Fibroblast of skin of abdomen (primary cell): ENCODE measurements at regions not wholly inside any gene's neighbourhood (a gene's known extent, or its start where the extent isn't known, plus 50 kb on each side); places are given as distances from the start of the nearest gene placed in this dataset.

Experiments
- DNase-seq: peaks from one replicate; pipeline ENCODE4 v3.0.0-alpha.2; 2013

DNA sequence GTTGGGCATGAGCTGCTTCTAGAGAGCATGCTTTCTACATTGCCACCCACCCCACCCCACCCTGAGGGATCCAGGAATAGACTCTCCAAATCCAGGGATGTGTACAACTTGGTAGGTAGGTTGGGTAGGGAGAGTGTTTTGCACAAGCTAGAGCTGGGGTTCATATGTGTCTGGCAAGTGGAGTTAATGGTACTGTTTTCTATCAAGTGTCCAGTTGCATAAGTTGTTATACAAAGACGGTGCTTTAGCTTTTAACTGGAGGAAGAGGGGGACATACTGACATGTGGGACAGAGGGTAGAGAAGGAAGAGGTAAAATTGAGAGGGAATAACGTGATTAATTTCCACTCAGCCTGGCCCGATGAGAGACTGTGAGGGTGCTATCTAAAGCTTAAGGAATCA, 51.0 kb upstream of the TNC start:
- DNase-seq = no peak

DNA sequence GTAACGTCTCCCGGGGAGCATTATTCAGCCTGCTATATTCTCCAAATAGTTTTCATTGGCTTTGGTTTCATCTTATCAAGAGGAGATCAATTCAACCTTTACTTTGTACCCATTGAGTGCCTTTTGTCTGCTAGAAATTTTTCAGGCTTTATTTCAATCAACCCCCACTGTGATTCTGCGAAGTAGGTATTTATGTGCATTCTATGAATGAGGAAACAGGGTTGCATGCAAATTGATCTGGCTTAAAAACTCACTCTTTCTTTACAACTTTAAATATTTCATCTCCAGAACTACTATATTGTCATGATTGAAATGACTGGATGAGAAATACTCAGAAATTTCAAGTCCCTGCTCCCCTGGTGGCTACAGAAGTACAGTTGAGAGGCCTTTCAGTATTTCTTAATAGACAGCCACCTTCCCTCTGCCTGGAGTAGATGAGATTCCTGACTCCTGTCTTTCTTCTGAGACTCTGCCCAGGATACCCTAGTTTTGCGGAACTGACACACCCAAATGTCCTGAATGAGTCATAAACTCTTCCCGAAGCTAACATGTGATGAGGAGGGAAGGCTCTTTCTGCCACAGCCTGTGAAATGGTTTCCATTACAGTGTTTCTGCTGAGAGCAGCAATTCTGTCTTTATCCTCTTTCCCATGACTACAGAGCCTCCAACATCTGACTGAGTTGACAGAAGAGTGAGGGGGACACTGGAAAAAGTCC, 52.6 kb upstream of the TNC start:
- peak; percentile 70 for DNase-seq

DNA sequence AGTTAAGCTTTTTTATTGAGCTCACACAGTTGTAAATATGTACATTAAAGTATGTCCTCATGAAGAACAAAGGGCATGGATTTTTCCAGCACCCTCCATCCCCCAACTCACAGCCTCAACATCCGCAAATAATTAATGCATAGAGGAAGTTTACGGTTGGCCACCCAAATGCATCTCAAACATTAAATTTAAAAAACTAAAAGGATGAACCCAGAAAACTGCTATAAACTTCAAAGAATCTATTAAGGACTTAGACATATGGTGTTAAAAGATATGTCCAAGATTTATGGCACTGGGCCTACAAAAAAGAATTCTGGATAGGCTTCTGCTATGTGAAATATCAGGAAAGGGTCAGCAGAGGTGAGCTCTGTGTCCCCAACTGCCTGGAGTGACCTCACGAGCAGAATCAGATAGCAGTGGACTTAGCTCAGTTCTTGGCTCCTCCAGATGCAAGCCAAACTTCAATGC, 54.0 kb upstream of the TNC start:
- no peak for DNase-seq

DNA sequence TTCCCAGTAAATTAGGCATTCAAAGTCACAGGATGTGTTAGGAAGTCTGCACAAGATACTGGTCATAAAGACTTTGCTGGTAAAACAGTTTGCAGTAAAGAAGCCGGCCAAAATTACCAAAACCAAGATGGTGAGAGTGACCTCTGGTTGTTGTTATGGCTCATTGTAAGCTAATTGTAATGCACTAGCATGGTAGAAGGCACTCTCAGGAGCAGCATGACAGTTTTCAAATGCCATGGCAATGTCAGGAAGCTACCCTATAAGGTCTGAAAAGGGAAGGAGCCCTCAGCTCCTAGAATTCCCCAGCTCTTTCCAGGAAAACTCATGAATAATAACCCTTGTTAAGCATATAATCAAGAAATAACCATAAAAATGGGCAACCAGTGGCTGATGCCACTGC, 64.3 kb upstream of the TNC start:
- no peak for DNase-seq

DNA sequence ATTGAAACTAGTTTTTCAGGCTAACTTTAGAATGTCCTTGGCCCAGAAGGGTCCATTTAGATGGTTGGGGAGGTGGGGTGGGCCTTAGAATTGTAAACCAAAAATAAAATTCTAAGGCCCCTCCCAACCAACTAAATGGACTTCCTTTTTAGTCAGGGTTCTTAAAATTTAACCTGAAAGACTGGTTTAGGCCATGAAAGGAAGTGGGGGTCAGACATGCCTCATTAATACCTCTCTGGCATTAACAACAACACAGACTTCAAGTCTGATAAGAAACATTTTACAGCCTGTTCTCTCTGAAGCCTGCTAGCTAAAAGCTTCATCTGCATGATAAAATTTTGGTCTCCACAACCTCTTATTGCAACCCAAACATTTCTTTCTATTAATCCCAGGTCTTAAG, 65.5 kb upstream of the TNC start:
- DNase-seq = no peak

DNA sequence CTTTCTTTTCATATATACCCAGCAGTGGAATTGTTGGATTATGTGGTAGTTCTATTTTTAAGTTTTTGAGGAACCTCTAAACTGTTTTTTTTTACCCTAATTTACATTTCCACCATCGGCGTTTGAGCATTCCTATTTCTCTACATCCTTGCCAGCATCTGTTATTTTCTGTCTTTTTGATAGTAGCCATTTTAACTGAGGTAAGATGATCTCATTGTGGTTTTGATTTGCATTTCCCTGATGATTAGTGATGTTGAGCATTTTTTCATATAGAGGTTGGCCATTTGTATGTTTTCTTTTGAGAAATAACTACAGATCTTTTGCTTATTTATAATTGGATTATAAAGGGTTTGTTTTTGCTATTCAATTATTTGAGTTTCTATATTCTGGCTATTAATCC, 71.7 kb upstream of the TNC start:
- DNase-seq = no peak

DNA sequence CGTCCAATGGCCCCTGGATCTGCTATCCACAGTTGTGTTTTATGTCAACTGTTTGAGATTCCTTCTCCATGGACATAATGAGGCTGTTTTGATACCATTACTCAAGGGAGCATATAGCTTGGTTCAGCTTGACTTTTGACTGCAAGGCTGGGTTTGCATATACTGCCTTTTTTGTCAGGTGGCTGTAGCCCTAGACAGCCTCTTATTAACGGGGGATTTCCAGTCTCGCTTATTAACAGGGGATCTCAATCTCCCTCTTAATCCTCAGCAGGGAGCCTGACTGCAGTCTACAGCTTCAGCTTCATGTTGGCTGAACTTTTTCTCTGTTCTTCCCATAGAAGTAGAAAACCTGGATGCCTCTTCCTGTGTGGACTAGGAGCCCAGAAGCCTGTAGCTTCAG, 73.7 kb upstream of the TNC start:
- no peak for DNase-seq

DNA sequence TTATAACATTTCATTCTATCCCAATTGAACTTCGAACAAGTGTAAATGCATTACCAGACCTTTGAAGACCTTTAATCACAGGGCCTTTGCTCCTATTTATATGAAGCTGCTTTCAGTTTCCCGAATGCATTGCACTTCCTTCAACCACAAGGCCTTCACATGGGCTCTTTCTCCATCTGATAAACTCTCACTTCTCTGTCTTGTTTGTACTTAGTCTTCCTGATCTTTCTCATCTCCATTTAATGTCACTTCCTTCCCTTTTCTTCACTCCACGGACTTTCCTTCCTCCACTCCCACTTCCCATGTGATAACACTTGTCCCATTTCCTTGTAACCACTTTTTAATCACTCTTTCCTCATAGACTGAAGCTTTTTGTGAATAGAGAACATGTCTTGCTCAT, 74.3 kb upstream of the TNC start:
- DNase-seq = no peak

DNA sequence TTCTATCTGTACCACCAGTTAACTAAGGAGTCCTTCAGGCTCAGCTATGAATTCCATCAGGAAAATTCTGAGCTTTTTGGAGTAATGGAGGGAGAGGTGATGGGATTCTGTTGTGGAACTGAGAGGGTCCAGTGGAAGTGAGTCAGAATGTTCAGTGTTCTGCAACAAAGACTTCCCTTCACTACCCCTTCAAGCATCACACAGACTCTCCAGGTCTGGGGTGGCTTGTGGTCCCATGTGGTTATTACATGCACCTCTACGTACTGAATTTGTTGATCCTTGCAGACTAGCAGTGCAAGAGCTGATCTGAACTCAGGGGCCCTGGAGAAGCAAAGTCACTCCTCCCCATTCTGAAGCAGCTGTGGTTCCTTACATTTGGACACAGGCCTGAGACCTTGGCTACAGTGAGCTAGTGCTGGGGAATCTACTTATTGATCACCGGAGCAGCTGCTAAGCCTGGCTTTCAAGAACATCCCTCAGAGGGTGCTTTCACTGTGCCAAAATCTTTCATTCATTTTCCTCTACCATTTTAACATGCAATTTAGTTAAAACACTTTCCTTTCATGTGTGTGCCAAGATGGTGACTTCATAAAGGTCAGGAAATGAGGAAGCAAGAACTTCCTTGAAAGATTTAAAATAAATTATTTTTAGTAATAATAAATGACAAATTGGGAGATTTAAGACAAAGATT, 75.0 kb upstream of the TNC start:
- no peak for DNase-seq

DNA sequence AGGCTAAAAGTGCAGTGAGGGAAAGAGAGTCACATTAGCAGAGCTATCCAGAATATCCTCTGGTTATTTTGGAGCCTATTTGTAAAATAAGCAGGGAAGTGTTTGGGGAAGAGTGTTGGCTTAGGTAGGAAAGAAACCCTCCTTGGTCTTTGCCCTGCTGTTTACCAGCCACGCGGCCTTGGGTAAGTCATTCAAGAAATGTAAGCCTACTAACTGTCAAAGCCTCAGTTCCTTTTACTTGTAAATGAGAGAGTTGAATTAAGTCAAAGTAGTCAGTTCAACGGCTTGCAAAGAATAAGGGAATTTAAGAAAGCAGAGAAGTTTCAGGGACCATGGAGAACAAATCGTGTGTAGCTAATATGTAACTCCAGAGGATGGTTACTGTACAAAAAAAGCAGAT, 75.8 kb upstream of the TNC start:
- no peak for DNase-seq

DNA sequence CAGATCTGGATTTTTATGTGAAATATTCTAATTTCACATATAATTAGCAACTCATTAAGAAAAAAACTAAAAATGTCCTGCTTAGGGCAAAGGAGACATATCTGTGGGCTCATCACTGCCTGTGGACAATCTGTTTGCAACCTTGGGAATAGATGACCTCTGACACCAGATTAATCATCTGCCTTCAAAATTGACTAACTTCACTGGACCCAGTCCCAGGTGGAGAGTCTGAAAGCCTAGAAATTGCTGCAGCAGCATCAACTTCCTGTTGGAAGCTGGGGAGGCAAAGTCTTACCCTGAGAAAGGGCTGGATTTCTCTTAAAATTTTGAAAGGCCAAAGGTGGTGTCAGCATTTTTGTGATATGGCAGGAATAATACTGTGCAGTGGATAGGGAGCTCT, 76.3 kb upstream of the TNC start:
- no peak for DNase-seq

DNA sequence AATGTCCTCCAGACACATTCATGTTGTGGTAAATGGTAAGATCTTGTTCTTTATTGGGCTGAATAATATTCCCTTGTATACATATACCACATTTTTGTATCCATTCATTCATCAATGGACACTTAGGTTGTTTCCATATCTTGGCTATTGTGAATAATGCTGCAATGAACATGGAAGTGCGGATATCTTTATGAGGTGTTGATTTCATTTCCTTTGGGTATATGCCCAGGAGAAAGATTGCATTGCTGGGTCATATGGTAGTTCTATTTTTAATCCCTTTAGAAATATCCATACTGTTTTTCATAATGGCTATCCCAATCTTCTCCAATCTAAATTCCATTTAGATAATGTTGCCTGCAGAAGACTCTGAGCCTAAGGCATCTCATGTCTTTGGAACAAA, 78.0 kb upstream of the TNC start:
- no peak for DNase-seq

DNA sequence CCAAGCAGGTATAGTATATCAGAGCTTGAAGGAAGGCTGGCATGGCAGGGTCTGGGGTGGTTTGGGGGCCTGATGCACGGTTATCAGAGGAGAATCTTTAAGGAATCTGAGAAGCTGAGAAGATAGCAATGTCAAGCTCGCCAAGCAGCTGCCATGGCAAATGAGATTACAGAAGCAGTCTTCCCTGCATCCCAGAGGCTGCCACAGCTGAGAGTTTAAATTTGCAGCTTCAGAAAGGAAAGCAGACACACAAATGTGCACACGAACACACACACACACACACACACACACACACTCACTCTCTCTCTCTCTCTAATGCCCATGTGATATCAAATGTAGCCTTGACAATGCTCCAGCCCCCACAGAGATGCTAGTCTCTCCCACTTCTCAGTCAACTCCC, 79.0 kb upstream of the TNC start:
- DNase-seq = no peak

DNA sequence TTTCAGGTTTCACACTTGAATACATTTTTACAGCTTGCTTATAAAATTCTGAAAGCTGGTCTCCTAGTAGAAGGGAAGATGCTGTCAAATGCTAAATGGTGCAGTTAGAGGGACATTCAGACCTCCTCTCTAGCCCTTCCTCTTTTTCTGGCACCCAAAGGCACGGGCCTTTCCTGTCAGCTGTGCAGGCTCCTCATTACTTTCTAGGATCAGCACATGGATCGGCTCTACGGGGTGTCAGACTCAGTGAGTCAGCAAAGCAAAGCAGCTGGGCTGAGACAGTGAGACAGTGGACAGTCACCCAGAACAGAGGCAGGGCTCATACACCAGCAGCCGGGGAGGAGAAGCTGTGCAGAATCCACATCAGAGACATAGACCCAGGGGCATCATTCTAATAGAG, 80.0 kb upstream of the TNC start:
- peak; percentile 75 for DNase-seq

DNA sequence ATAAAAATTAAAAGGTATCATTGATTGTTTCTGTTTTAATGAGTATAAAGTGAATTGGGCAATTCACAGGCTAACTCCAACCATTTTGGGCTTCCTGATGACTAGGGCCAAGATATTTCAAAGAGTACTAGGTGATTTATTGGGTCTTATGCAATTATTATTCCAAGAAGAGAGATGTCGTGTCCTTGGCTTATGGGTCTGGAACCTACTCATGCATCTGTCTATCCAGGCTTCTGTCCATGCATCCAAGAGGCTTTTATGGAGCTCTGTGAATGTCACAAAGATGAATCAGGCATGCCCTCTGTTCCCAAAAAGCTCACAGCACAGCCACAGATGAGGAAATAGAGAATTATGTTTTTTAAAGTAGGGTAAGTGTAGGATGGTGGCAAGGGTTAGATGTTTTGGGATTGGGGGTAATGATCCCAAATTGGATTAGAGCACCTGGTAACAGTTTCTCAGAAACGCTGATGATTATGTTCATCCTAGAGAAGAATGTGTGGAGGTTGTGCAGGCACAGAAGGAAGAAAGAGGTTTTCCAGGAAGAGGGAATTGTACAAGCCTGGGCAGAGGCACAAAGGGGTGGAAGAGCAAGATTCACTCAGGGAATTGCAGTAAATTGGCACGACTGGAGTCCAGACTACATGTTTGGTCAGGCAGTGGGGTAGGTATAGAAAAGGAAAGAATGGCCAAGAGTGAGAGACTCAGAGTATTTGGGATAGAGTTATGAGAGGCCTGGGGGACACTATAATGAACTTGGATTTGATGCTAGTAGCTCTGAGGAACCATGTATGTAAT, 83.0 kb upstream of the TNC start:
- DNase-seq = peak; percentile 89

DNA sequence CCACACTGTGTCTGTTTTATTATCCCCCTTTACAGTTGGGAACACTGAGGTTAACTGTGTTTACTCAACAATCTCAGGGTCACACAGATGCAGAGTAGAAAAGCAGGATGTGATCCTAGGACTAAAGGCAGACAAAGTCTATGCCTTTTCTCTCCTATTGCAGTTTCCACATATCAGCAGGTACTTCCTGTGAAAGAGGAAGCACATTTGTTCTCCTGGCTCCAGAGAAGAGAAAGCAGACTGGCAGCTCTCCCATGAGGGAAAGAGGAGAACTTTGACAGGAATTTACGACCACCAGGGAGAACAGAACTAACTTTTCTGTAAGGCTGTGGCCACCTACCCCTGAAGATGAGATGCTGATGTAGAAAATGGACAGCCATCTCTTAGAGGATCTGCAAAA, 84.2 kb upstream of the TNC start:
- no peak for DNase-seq

DNA sequence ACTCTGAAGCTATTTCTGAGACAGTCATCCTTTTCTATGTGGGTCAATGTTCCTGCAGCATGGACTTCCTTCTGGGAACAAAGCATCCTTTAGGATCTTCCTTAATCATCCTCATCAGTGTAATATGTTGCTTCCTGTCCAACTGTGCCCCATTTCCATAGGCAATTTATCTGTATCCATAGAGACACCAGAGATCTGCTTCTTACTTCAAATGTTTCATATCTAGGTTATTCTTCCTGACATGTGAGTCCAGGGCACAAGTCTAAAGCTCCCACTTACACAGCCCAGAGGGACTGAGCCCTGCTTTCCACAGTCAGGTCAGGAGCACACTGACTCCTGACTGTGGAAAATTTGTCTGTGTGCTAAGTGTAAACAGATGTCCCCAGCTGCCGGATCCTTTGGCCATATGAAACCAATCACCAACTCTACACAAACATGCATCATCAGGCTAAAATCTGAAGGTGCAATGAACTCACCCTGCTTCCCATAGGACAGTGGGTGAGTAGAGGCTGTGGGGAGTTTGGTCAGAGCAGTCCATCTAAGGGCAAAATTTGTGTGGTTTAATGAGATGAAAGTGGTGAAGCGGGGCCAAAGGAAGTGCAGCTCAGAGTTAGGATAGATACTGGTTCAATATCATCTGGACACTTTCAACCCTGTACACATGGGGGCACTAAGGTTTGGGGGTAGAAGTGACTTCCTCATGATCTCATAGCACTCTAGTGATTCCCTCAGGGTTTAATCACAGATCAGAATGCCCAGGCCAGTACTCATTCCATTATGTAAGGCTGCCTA, 85.2 kb upstream of the TNC start:
- peak; percentile 99 for DNase-seq

DNA sequence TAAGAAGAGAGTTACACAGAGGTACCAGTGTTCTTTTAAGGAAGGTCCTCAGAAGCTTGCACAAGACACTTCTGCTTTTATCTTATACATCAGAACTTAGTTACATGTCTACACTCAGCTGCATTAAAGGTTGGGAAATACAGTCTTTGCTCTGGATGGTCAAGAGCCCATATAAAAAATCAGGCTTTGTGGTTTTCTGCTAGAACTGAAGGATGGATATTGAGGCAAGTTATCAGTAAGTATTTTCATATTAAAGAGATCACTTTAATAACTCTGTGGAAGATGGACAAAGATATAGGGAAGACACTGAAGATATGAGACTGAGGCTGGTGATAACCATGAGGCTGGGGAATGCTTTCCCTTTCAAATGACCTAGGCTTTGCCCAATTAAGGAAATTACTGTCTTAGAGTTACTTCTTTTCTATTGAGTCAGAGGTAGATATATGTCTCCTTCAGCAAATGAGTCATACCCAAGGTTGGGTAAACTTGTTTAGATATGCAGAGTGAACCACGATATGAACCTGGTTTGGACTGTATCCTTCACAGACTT, 87.0 kb upstream of the TNC start:
- peak; percentile 97 for DNase-seq

DNA sequence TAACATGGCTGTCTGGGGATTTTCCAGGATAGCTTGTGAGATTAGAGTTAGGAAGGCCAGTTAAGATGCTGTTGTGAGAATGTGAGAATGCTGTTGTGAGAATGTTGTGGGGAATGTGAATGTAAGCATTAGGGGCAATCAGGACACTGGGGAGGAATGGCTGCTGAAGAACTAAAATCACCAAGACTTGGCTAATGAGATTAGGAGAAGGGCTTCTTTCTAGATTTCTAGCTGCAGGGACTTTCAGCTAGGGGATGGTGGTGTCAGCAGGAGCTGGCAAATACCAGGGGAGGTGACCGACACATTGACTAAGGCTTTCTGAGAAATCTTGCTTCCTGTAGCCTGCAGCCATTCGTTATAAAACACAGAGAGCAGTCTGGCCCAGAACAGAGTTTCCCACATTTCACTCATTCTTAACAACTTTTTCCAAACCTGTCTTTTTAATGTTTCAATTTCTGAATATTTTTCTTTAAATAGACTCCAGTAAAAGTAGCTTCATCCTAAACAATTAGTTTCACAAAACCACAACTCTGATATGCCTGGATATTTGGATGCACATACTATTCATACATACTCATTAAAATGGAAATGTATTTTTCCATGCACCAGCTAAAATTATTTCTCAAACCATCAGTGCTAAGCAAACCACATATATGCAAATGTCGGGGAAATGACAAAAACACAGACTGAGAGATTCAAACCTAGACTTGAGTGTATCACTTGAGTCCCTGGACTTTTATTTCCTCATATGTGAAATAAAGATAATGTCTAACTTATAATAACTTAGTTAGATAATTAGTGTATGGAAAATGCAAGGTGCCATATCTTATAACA, 89.3 kb upstream of the TNC start:
- peak; percentile 64 for DNase-seq

DNA sequence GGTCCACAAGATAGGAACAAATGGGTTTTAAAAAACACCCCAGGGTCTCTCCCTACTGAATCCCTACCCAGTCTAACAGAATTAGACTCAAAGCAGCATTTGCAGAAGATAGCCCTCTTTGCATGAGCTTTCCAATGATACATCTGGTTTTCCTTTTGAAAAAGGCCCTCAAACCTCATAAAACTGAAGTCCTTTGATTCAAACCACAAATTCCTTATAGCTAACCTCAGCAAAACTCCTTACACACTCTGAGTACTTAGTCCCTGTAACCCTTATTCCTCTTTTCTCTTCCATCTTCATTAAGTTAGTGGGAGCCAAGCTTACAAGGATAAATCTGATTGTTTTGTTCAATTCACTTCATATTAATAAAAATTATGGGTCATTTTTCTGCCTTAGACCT, 90.5 kb upstream of the TNC start:
- DNase-seq = peak; percentile 90

DNA sequence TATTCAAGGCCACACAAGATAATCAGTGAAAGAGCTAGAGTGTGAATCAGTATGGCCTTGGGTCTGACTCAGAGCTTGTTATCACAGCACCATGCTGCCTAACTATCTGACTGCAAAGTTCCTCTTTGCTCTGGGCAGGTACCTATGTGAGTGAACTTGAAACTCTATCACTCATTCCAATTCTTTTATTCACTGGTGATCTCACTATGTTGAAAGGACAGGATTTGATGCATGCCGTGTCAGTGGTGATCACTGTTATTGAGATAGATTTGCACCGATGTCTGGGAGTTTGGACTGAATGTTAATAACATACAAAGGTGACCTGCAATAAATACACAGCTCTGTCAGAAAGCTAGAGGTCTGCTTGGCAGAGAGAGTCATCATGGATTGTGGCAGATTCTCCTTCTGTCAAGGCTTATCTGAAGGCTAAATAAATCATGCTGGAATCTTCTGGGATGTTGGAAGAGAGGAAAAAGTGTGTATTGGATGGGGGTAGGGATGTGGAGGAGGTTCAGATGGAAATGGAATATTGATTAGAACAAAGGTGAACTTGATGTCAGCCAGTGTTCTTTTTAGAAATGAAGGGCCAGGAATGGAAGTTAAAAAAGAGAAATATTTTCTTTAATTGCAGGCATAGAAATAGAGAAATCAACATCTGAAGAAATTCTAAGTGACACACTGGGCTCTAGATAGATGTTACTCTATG, 91.8 kb upstream of the TNC start:
- DNase-seq = peak; percentile 73
